Nephron (organoid): ENCODE measurements at regions not wholly inside any gene's neighbourhood (a gene's known extent, or its start where the extent isn't known, plus 50 kb on each side); places are given as distances from the start of the nearest gene placed in this dataset.

ENCODE experiments used
- H3K27ac Mint-ChIP-seq, 3 experiments: 2 replicates each; pipeline ENCODE4 v1.8.0; 2020; ENCODE audit warnings: mixed read lengths in 3 of 3, mild to moderate bottlenecking in 2 of 3, moderate library complexity in 1 of 3
- H3K27me3 Mint-ChIP-seq: 2 replicates; pipeline ENCODE4 v1.8.0; 2021; ENCODE audit warnings: low read depth, mild to moderate bottlenecking, moderate library complexity, mixed read lengths
- H3K36me3 Mint-ChIP-seq: 2 replicates; pipeline ENCODE4 v1.8.0; 2020; ENCODE audit warnings: low read depth, mixed read lengths
- H3K4me1 Mint-ChIP-seq: 2 replicates; pipeline ENCODE4 v1.8.0; 2020; ENCODE audit warnings: mixed read lengths
- H3K4me3 Mint-ChIP-seq, 3 experiments: 2 replicates each; pipeline ENCODE4 v1.8.0; 2020; ENCODE audit warnings: mild to moderate bottlenecking in 3 of 3, mixed read lengths in 3 of 3, moderate library complexity in 2 of 3
- H3K9me3 Mint-ChIP-seq: 2 replicates; pipeline ENCODE4 v1.8.0; 2020; ENCODE audit warnings: mixed read lengths
- CTCF ChIP-seq, 3 experiments: fragments of 200-600 bp; sonication (generic); IDR thresholded peaks; one replicate each; pipeline ENCODE4 v1.5.0; 2021; ENCODE audit warnings: antibody characterized with exemption in 3 of 3; ENCODE audit not compliant: unreplicated experiment in 3 of 3

- H3K9me3 Mint-ChIP-seq, result no peaks in the 10 kb centered on the region
- no peak overlapping the region for H3K4me3 Mint-ChIP-seq
- no peak for TF ChIP-seq CTCF (IDR thresholded peaks at IDR 0.05; ENCODE audit: unreplicated experiment in 3 of 3)
- no peaks in the 10 kb centered on the region for H3K36me3 Mint-ChIP-seq
- peaks cover 18% of the 10 kb centered on the region for H3K4me1 Mint-ChIP-seq
- peaks cover 3% of the 10 kb centered on the region for H3K27me3 Mint-ChIP-seq
- peak overlapping the region; percentile 14 to 53 (median 53) for H3K27ac Mint-ChIP-seq
Measured at GRCh38 chr2:212692466-212692865, 153.9 kb upstream of the ERBB4 start.

- H3K27ac Mint-ChIP-seq, result peak overlapping the region in 1 of 3 experiments; percentile 63
- no peaks in the 10 kb centered on the region for H3K9me3 Mint-ChIP-seq
- no peak overlapping the region for H3K4me3 Mint-ChIP-seq
- H3K36me3 Mint-ChIP-seq, result no peaks in the 10 kb centered on the region
- no peaks in the 10 kb centered on the region for H3K4me1 Mint-ChIP-seq
- peak; percentile 90 to 92 (median 90) for TF ChIP-seq CTCF (IDR thresholded peaks at IDR 0.05; ENCODE audit: unreplicated experiment in 3 of 3)
- peaks cover under 1% of the 10 kb centered on the region for H3K27me3 Mint-ChIP-seq
Measured at GRCh38 chr2:212686285-212686895, 147.8 kb upstream of the ERBB4 start.

GRCh38 chr2:212683346-212684097 lies 144.9 kb upstream of the ERBB4 start:
- Mint-ChIP-seq H3K4me1 (no peaks in the 10 kb centered on the region), H3K27me3 (peaks cover 7% of the 10 kb centered on the region), H3K27ac (no peak overlapping the region), H3K36me3 (no peaks in the 10 kb centered on the region), H3K9me3 (no peaks in the 10 kb centered on the region), H3K4me3 (no peak overlapping the region)
- no peak for TF ChIP-seq CTCF (IDR thresholded peaks at IDR 0.05; ENCODE audit: unreplicated experiment in 3 of 3)

- Mint-ChIP-seq H3K27me3 (peaks cover 7% of the 10 kb centered on the region), H3K4me1 (no peaks in the 10 kb centered on the region), H3K9me3 (no peaks in the 10 kb centered on the region), H3K27ac (no peak overlapping the region), H3K36me3 (no peaks in the 10 kb centered on the region), H3K4me3 (no peak overlapping the region)
- no peak for TF ChIP-seq CTCF (IDR thresholded peaks at IDR 0.05; ENCODE audit: unreplicated experiment in 3 of 3)
Measured at GRCh38 chr2:212682937-212683336, 144.3 kb upstream of the ERBB4 start.

- no peak overlapping the region for H3K27ac Mint-ChIP-seq
- no peaks in the 10 kb centered on the region for H3K36me3 Mint-ChIP-seq
- peaks cover 7% of the 10 kb centered on the region for H3K27me3 Mint-ChIP-seq
- no peaks in the 10 kb centered on the region for H3K4me1 Mint-ChIP-seq
- H3K9me3 Mint-ChIP-seq, result no peaks in the 10 kb centered on the region
- TF ChIP-seq CTCF (IDR thresholded peaks at IDR 0.05; ENCODE audit: unreplicated experiment in 3 of 3), result no peak
- H3K4me3 Mint-ChIP-seq, result no peak overlapping the region
Measured at GRCh38 chr2:212677466-212677865, 138.9 kb upstream of the ERBB4 start.

- Mint-ChIP-seq H3K27me3 (no peaks in the 10 kb centered on the region), H3K9me3 (no peaks in the 10 kb centered on the region), H3K4me3 (no peak overlapping the region), H3K36me3 (no peaks in the 10 kb centered on the region), H3K4me1 (no peaks in the 10 kb centered on the region), H3K27ac (no peak overlapping the region)
- no peak for TF ChIP-seq CTCF (IDR thresholded peaks at IDR 0.05; ENCODE audit: unreplicated experiment in 3 of 3)
Measured at GRCh38 chr2:212672186-212672585, 133.6 kb upstream of the ERBB4 start.
